Right hindlimb (tissue), 1 donor: ENCODE measurements at regions not wholly inside any gene's neighbourhood (a gene's known extent, or its start where the extent isn't known, plus 50 kb on each side); places are given as distances from the start of the nearest gene placed in this dataset.
"Not testable (repeated sequence)": the region's sequence is repeated elsewhere in the genome, so short reads cannot be mapped to it uniquely, and the experiment has no call there.

Source experiments
- DNase-seq: peaks from one replicate; pipeline ENCODE4 v3.0.0-alpha.2; 2018

DNA sequence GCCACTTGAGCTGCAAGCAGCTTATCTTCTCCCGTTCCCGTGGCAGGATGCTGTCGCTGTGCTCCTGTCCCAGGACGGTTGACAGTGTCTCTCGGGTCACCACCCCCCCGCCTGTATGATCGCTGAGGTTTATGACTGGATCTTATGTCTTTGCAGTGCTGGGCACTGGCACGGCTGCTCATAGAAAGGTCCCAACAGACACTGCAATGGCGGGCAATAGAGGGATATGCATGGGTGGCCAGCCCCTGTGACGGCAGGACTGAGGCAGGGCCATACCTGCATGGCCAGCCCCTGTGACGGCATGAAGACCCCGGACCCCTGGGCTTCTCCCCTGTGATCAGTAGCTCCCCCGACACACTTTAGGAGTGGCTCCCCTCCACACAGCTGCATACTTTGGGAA lies 307.2 kb downstream of the TEX29 start:
- no peak for DNase-seq

GRCh38 chr13:111629016-111629415 lies 308.6 kb downstream of the TEX29 start:
- DNase-seq = no peak

DNA sequence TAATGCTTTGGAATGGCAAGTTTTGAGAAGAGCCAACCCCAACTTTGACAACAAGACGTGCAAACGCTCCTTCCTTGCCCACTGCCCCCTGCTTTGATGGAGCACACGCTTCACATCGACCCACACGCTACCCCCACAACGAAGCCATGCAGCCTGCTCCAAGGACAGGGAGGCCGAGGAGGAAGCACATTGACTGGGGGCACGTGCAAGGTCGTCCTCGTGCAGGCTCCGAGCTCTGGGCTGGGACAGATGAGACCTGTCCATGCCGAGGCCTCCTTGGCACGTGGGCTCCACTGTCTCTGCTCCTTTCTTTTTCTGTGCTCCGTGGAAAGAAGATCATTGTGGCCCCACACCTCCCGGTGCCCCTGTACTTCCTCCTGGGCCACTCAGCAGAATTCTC lies 309.0 kb downstream of the TEX29 start:
- no peak for DNase-seq

DNA sequence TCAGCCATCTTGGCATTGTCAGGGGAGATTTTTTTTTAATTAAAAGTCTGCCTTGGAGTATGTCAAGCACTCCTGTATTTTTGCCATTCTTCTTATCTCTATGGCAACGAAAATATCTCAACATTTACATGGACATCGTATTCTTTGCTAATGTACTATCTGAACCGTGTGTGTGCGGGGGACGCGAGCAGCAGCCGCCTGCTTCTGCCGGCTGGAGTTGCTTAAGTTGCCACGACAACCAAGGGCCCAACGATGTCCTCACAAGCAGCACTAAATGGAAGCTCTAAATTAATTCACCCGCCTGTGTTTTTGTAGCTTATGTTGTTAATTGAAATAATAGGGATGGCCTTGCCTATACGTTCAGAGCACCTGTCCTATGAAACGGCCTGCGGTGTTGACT lies 309.5 kb downstream of the TEX29 start:
- no peak for DNase-seq

DNA sequence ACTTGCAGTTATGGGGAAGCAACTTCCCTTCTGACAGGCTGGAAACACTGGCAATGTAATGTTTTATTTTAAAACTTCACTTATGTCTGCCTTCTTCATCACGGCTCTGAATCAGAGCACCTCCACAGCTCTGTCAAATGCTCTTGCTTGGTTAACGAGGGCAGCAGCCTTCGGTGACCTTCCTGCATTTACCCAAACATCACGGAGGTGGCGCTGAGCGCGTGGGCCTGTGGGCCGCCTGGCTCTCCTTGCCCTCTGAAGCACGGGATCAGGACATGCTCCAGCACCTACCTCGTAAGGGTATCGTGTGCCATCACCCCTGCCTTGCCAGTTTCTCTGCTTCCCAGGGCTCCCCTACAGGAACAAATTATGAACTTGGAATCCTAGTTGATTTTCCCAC lies 310.0 kb downstream of the TEX29 start:
- no peak for DNase-seq

DNA sequence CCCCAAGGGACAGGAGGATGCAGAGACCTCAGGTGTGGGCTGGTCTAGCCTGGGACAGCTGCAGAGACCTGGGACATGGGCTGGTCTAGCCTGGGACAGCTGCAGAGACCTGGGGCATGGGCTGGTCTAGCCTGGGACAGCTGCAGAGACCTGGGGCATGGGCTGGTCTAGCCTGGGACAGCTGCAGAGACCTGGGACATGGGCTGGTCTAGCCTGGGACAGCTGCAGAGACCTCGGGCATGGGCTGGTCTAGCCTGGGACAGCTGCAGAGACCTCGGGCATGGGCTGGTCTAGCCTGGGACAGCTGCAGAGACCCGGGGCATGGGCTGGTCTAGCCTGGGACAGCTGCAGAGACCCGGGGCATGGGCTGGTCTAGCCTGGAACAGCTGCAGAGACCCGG lies 310.8 kb downstream of the TEX29 start:
- DNase-seq = not testable (repeated sequence)

DNA sequence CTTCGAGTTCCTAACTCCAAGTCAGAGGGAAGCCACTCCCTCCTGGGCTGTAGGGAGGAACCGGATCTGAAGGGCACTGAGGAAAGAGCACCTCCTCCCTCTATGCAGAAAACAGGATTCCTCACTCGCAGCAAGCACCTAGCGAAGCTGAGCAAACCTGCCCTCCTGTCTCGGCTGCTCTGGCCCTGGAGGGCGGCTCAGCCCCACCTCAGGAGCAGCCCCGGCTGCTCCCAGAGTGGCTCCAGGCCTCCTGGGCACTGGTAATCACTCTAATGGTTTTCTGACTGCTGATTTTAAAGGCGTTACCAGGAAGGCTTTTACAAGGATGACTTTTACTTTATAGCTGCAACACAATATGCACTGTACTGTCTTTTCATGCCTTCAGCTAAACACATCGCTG lies 312.5 kb downstream of the TEX29 start:
- no peak for DNase-seq

GRCh38 chr13:111633401-111633800 lies 313.0 kb downstream of the TEX29 start:
- no peak for DNase-seq

DNA sequence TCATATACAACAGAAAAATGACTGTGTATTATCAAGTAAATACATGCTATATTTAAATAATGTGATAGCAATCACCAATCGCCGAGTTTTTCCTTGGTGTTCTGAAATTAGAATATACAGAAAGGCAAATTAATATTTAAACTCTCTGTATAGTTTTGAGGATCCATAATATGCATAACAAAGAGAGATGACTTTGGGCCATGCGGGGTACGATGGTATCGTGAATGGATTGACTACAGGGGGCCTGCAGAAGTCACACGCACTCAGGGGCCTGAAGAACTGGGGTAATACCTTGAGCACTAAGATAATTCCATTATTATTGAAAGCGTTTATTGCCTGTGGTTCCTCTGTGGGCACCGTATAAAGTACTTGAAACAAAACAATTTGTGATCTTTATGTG lies 314.0 kb downstream of the TEX29 start:
- no peak for DNase-seq

DNA sequence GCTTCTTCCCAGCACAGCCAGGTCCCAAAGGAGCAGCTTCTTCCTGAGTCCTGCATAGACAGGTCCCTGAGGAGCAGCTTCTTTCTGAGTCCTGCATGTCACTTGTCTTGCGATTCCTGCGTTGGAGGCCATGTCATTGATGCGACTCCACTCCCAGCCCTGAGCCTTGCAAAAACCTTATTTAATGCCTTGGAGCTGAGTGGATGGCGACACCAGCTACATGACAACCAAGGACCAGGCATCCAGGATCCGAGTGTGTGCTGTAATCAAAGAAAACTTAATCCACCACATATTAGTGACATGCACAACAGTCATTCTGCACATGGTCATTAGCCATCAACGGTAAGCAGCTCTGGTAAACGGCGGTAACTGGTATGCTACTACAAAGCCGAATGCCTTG lies 315.8 kb downstream of the TEX29 start:
- DNase-seq = no peak

- DNase-seq = no peak
Measured at GRCh38 chr13:111636804-111637203, 316.4 kb downstream of the TEX29 start.

- DNase-seq = no peak
Measured at GRCh38 chr13:111637365-111637764, 316.9 kb downstream of the TEX29 start.

GRCh38 chr13:111638233-111638632 lies 317.8 kb downstream of the TEX29 start:
- no peak for DNase-seq

DNA sequence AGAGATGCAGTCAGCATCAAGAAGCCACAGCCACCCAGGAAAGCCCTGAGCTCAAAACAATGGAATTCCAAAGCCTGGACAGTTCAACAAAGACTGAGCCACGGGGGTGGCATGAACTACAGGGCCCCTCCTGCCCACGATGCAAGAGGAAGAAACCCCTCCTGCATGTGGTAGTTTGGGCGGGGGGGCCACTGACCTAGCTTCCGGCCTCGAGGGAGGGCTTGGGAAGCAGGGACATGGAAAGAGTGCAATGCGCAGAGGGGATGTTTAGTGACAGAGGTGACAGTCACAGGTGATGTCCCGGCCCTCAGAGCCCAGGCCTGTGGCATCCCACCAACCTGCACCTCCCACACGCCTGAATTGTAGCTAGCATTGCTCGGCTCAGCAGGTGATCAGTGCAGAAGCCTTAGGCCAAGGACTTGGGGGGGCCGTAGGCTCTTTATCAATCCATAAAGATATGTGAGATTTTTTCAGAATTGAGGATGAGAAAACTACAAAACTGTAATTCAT lies 318.8 kb downstream of the TEX29 start:
- DNase-seq = no peak

- peak; percentile 76 for DNase-seq
Measured at GRCh38 chr13:111640006-111640405, 319.6 kb downstream of the TEX29 start.

- no peak for DNase-seq
Measured at GRCh38 chr13:111640476-111640875, 320.0 kb downstream of the TEX29 start.

GRCh38 chr13:111642156-111642767 lies 321.8 kb downstream of the TEX29 start:
- DNase-seq = no peak

GRCh38 chr13:111644750-111645149 lies 324.3 kb downstream of the TEX29 start:
- DNase-seq = no peak

DNA sequence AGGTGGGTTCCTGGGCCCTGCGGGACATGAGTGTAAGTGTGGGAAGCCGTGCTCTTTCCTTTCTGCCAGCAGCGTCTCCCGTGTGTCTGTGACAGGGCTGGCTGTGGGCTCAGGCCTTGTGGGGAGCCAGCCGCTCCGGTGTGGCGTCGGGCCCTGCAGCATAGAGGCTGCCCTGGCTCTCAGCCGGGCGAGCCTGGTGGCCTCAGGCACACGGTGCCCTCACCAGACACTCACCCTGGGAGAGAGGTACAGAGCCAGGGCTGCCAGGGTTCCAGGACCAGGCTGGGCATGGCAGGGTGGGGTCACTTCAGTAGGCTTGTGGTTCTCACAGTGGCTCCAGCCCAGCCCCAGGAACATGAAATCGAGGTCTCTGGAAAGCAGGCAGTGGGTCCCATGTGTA lies 324.8 kb downstream of the TEX29 start:
- DNase-seq = no peak

GRCh38 chr13:111645598-111646455 lies 325.4 kb downstream of the TEX29 start:
- no peak for DNase-seq

DNA sequence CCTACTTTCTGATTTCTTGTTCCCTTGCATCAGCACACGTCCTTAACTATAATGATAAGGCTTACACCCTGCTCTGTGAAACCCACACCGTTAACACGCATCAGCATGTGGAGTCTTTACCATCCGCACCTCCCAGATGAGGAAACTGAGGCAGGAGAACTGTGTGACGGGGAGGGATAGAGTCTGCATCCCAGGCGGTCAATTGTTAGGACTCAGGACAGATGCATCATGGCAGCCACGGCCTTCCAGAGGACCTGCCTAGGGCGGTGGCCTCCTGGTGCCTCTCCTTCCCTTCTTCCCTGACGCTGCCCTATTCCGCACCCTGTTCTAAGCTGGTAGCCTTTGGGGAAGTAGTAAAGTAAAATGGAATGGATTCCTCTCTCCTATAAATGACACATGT lies 326.0 kb downstream of the TEX29 start:
- DNase-seq = no peak

DNA sequence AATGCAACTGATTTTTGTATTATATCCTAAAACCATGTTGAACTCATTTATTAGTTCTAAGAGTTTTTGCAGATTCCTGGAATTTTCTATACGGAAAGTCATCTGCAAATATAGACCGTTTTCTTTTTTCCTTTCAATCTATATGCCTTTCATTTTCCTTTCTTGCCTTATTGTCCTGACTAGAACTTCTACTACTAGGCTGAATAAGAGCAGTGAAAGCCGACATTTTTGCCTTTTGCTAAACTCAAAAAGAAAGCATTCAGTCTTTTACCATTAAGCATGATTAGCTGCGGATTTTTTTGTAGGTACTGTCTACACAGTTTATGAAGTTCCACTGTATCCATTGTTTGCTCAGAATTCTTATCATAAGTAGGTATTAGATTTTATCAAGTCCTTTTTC lies 328.4 kb downstream of the TEX29 start:
- DNase-seq = no peak

DNA sequence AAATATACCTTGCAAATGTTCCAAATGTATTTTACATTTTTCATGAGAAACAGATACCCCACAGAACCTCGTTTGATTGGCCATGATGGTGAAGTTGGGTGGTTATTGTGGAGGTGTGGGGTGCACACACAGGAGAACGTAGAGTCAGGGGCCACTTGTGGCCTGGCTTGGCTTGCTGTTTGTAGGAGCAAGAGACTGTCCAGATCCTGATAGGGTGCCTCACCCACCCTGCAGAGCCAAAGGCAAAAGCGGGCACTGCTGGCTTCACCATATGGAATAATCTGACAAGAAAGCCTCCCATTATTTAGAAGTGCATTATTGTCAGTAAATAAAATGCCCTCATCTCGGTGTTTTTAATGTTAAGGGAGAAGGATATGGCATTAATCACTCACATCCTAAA lies 330.2 kb downstream of the TEX29 start:
- DNase-seq = no peak

- DNase-seq = no peak
Measured at GRCh38 chr13:111652676-111653075, 332.2 kb downstream of the TEX29 start.
